ENCODE measurements at regions not wholly inside any gene's neighbourhood (a gene's known extent, or its start where the extent isn't known, plus 50 kb on each side); places are given as distances from the start of the nearest gene placed in this dataset.

DNA sequence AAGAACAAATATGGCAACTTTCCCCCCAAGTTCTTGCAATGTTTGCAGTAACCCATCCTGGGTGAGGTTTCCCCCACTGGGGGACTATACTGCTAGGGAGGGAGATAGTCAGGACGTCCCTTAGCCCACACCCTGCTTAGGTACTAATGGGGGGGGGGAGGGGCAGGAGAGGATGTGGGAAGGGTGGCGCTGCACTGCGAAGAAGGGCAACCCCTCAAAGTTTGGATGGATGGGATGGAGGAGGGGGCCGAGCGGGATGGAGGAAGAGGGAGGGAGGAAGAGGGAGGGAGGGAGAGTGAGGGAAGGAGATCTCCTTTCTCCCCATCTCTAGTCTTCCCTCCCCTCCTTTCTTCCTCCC is 100.6 kb upstream of the HSD17B12 start:
- TF ChIP-seq, protein P1, sequence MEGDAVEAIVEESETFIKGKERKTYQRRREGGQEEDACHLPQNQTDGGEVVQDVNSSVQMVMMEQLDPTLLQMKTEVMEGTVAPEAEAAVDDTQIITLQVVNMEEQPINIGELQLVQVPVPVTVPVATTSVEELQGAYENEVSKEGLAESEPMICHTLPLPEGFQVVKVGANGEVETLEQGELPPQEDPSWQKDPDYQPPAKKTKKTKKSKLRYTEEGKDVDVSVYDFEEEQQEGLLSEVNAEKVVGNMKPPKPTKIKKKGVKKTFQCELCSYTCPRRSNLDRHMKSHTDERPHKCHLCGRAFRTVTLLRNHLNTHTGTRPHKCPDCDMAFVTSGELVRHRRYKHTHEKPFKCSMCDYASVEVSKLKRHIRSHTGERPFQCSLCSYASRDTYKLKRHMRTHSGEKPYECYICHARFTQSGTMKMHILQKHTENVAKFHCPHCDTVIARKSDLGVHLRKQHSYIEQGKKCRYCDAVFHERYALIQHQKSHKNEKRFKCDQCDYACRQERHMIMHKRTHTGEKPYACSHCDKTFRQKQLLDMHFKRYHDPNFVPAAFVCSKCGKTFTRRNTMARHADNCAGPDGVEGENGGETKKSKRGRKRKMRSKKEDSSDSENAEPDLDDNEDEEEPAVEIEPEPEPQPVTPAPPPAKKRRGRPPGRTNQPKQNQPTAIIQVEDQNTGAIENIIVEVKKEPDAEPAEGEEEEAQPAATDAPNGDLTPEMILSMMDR (IDR thresholded peaks at IDR 0.05 in 4 of 5, conservative IDR thresholded peaks at IDR 0.05 in 1 of 5) = no peak
- TF ChIP-seq POLR2A (IDR thresholded peaks at IDR 0.05) = no peak
